SK-N-SH treated with all-trans-retinoic acid at 6 μM for 48 hours (cell line): ENCODE measurements at regions not wholly inside any gene's neighbourhood (a gene's known extent, or its start where the extent isn't known, plus 50 kb on each side); places are given as distances from the start of the nearest gene placed in this dataset.

ENCODE experiments used
- ATAC-seq: fragments of 200-7000 bp; cut with Tn5 transposase; 3 replicates; pipeline ENCODE4 v1.9.1; 2020; ENCODE audit warnings: mild to moderate bottlenecking, moderate library complexity
- ARNTL ChIP-seq: fragments of 450-650 bp; formaldehyde crosslinking; IDR thresholded peaks from 2 replicates; pipeline ENCODE4 v1.5.0; 2020; ENCODE audit warnings: low read depth, mild to moderate bottlenecking, moderate library complexity, borderline replicate concordance
- BACH2 ChIP-seq: fragments of 250-450 bp; sonication (Bioruptor Pico); IDR thresholded peaks from 2 replicates; pipeline ENCODE4 v1.9.0; 2021; ENCODE audit warnings: mild to moderate bottlenecking, borderline replicate concordance
- CREB5 ChIP-seq: fragments of 250-450 bp; sonication (Bioruptor Pico); IDR thresholded peaks from 2 replicates; pipeline ENCODE4 v1.5.1; 2020; ENCODE audit warnings: low read depth, mild to moderate bottlenecking, moderate library complexity
- CSDC2 ChIP-seq: fragments of 250-450 bp; sonication (Bioruptor Pico); IDR thresholded peaks from 2 replicates; pipeline ENCODE4 v1.5.0; 2020; ENCODE audit warnings: mild to moderate bottlenecking, moderate library complexity
- ESRRG ChIP-seq: fragments of 250-450 bp; sonication (Bioruptor Pico); IDR thresholded peaks from 2 replicates; pipeline ENCODE4 v1.6.1; 2021; ENCODE audit warnings: mild to moderate bottlenecking
- GLIS3 ChIP-seq: fragments of 250-450 bp; sonication (Bioruptor Pico); IDR thresholded peaks from 2 replicates; pipeline ENCODE4 v1.5.0; 2020; ENCODE audit warnings: mild to moderate bottlenecking, moderate library complexity
- ISL1 ChIP-seq: fragments of 250-450 bp; sonication (Bioruptor Pico); IDR thresholded peaks from 2 replicates; pipeline ENCODE4 v2.1.2; 2022; ENCODE audit warnings: mild to moderate bottlenecking, moderate library complexity
- PATZ1 ChIP-seq: fragments of 250-450 bp; sonication (Bioruptor Pico); IDR thresholded peaks from 2 replicates; pipeline ENCODE4 v1.8.0; 2020; ENCODE audit warnings: mild to moderate bottlenecking, moderate library complexity, borderline replicate concordance
- POU6F1 ChIP-seq: fragments of 250-450 bp; sonication (Bioruptor Pico); IDR thresholded peaks from 2 replicates; pipeline ENCODE4 v1.8.0; 2021; ENCODE audit warnings: low read depth, mild to moderate bottlenecking, moderate library complexity, borderline replicate concordance
- PPARA ChIP-seq: fragments of 250-450 bp; sonication (Bioruptor Pico); IDR thresholded peaks from 2 replicates; pipeline ENCODE4 v1.5.0; 2020; ENCODE audit warnings: mild to moderate bottlenecking, borderline replicate concordance
- RARB ChIP-seq: fragments of 250-450 bp; sonication (Bioruptor Pico); IDR thresholded peaks from 2 replicates; pipeline ENCODE4 v1.8.0; 2021; ENCODE audit warnings: mild to moderate bottlenecking, moderate library complexity
- SNAI2 ChIP-seq: fragments of 250-450 bp; sonication (Bioruptor Pico); IDR thresholded peaks from 2 replicates; pipeline ENCODE4 v1.5.0; 2020; ENCODE audit warnings: mild to moderate bottlenecking, moderate library complexity
- TCF4 ChIP-seq: fragments of 250-450 bp; sonication (Bioruptor Pico); IDR thresholded peaks from 2 replicates; pipeline ENCODE4 v1.8.0; 2021; ENCODE audit warnings: mild to moderate bottlenecking, moderate library complexity, borderline replicate concordance
- TOX ChIP-seq: fragments of 250-450 bp; sonication (Bioruptor Pico); IDR thresholded peaks from 2 replicates; pipeline ENCODE4 v1.8.0; 2021; ENCODE audit warnings: mild to moderate bottlenecking, moderate library complexity, borderline replicate concordance
- TSHZ2 ChIP-seq: fragments of 250-450 bp; sonication (Bioruptor Pico); IDR thresholded peaks from 2 replicates; pipeline ENCODE4 v1.5.0; 2020; ENCODE audit warnings: mild to moderate bottlenecking, moderate library complexity
- ZC3H10 ChIP-seq: fragments of 250-450 bp; sonication (Bioruptor Pico); IDR thresholded peaks from 2 replicates; pipeline ENCODE4 v1.5.1; 2021; ENCODE audit warnings: mild to moderate bottlenecking, moderate library complexity
- ZFP3 ChIP-seq: fragments of 250-450 bp; sonication (Bioruptor Pico); IDR thresholded peaks from 2 replicates; pipeline ENCODE4 v1.5.0; 2020; ENCODE audit warnings: mild to moderate bottlenecking, moderate library complexity
- ZFP30 ChIP-seq: fragments of 450-650 bp; formaldehyde crosslinking; IDR thresholded peaks from 2 replicates; pipeline ENCODE4 v1.5.0; 2022; ENCODE audit warnings: mild to moderate bottlenecking, moderate library complexity
- ZNF565 ChIP-seq: fragments of 450-650 bp; formaldehyde crosslinking; conservative IDR thresholded peaks from 2 replicates; pipeline ENCODE4 v1.5.0; 2020; ENCODE audit warnings: low read depth, mild to moderate bottlenecking, moderate library complexity
- ZNF70 ChIP-seq: fragments of 450-650 bp; formaldehyde crosslinking; IDR thresholded peaks from 2 replicates; pipeline ENCODE4 v1.5.0; 2020; ENCODE audit warnings: mild to moderate bottlenecking, moderate library complexity
- ZNF8 ChIP-seq: fragments of 450-650 bp; formaldehyde crosslinking; IDR thresholded peaks from 2 replicates; pipeline ENCODE4 v1.5.0; 2020; ENCODE audit warnings: mild to moderate bottlenecking, moderate library complexity

- no peak for ATAC-seq
- TF ChIP-seq PATZ1 (CRISPR knock-in tag), result no peak
- TF ChIP-seq POU6F1 (CRISPR knock-in tag), result no peak
- TF ChIP-seq ZNF8 (CRISPR knock-in tag), result no peak
- no peak for TF ChIP-seq BACH2 (CRISPR knock-in tag)
- TF ChIP-seq ESRRG, result no peak
- TF ChIP-seq TOX (CRISPR knock-in tag), result no peak
- TF ChIP-seq TSHZ2 (CRISPR knock-in tag), result no peak
- TF ChIP-seq ZFP30 (CRISPR knock-in tag), result no peak
- no peak for TF ChIP-seq RARB (CRISPR knock-in tag)
- TF ChIP-seq ISL1 (CRISPR knock-in tag), result no peak
- no peak for TF ChIP-seq TCF4 (CRISPR knock-in tag)
- TF ChIP-seq ZNF70, result no peak
- TF ChIP-seq, all 23 proteins: peak for 0
Observed at GRCh38 chr12:30155001-30155730, 371.4 kb upstream of the TMTC1 start.

GRCh38 chr12:30153981-30154380 lies 370.2 kb upstream of the TMTC1 start:
- no peak for ATAC-seq
- TF ChIP-seq ZNF70, result no peak
- no peak for TF ChIP-seq CREB5 (CRISPR knock-in tag)
- no peak for TF ChIP-seq PPARA (CRISPR knock-in tag)
- TF ChIP-seq TCF4 (CRISPR knock-in tag), result no peak
- no peak for TF ChIP-seq ZNF8 (CRISPR knock-in tag)
- TF ChIP-seq SNAI2 (CRISPR knock-in tag), result no peak
- no peak for TF ChIP-seq POU6F1 (CRISPR knock-in tag)
- no peak for TF ChIP-seq ESRRG
- TF ChIP-seq ZFP30 (CRISPR knock-in tag), result no peak
- TF ChIP-seq CSDC2 (CRISPR knock-in tag), result no peak
- TF ChIP-seq GLIS3 (CRISPR knock-in tag), result no peak
- no peak for TF ChIP-seq ZC3H10 (CRISPR knock-in tag)
- TF ChIP-seq TSHZ2 (CRISPR knock-in tag), result no peak
- no peak for TF ChIP-seq PATZ1 (CRISPR knock-in tag)
- TF ChIP-seq BACH2 (CRISPR knock-in tag), result no peak
- no peak for TF ChIP-seq ZFP3 (CRISPR knock-in tag)
- no peak for TF ChIP-seq RARB (CRISPR knock-in tag)
- TF ChIP-seq ARNTL (CRISPR knock-in tag), result no peak
- no peak for TF ChIP-seq ZNF565 (CRISPR knock-in tag)
- no peak for TF ChIP-seq TOX (CRISPR knock-in tag)
